Stimulated activated CD8-positive, alpha-beta memory T cell treated with anti-CD3 and anti-CD28 coated beads, Interleukin-7, amount 100 ng/mL, for 24 hours (primary cell): ENCODE measurements at regions not wholly inside any gene's neighbourhood (a gene's known extent, or its start where the extent isn't known, plus 50 kb on each side); places are given as distances from the start of the nearest gene placed in this dataset.

ENCODE experiments used
- DNase-seq: peaks from one replicate; pipeline ENCODE4 v3.0.0-alpha.2; 2020; ENCODE audit warnings: low read depth

- DNase-seq: no peak
Observed at GRCh38 chr1:5568321-5568720, 423.9 kb downstream of the NPHP4 start.

- DNase-seq: no peak
Observed at GRCh38 chr1:5567839-5568238, 424.4 kb downstream of the NPHP4 start.

- DNase-seq: no peak
Observed at GRCh38 chr1:5566924-5567323, 425.3 kb downstream of the NPHP4 start.

- DNase-seq: no peak
Observed at GRCh38 chr1:5565281-5566125, 426.7 kb downstream of the NPHP4 start.

GRCh38 chr1:5564578-5565257, 427.5 kb downstream of the NPHP4 start:
- no peak for DNase-seq

- no peak for DNase-seq
Observed at GRCh38 chr1:5563861-5564577, 428.2 kb downstream of the NPHP4 start.

GRCh38 chr1:5562769-5563168, 429.5 kb downstream of the NPHP4 start:
- DNase-seq: no peak

GRCh38 chr1:5562331-5562730, 429.9 kb downstream of the NPHP4 start:
- no peak for DNase-seq

GRCh38 chr1:5559078-5559477, 433.1 kb downstream of the NPHP4 start:
- no peak for DNase-seq

- DNase-seq: no peak
Observed at GRCh38 chr1:5555853-5556252, 436.4 kb downstream of the NPHP4 start.

- no peak for DNase-seq
Observed at GRCh38 chr1:5554784-5555183, 437.4 kb downstream of the NPHP4 start.

- DNase-seq: no peak
Observed at GRCh38 chr1:5554111-5554510, 438.1 kb downstream of the NPHP4 start.

- no peak for DNase-seq
Observed at GRCh38 chr1:5552787-5553484, 439.3 kb downstream of the NPHP4 start.

- no peak for DNase-seq
Observed at GRCh38 chr1:5551274-5551975, 440.8 kb downstream of the NPHP4 start.

GRCh38 chr1:5548266-5548665, 444.0 kb downstream of the NPHP4 start:
- no peak for DNase-seq

- no peak for DNase-seq
Observed at GRCh38 chr1:5543235-5543634, 449.0 kb downstream of the NPHP4 start.

GRCh38 chr1:5532811-5533210, 459.4 kb downstream of the NPHP4 start:
- DNase-seq: no peak

GRCh38 chr1:5526822-5527551, 465.2 kb downstream of the NPHP4 start:
- DNase-seq: no peak

GRCh38 chr1:5526385-5526750, 465.9 kb downstream of the NPHP4 start:
- no peak for DNase-seq

GRCh38 chr1:5525597-5526384, 466.4 kb downstream of the NPHP4 start:
- DNase-seq: no peak
